ENCODE measurements at regions not wholly inside any gene's neighbourhood (a gene's known extent, or its start where the extent isn't known, plus 50 kb on each side); places are given as distances from the start of the nearest gene placed in this dataset.

- DNase-seq: no peak
Measured at GRCh38 chr4:23741681-23742191, 148.1 kb downstream of the PPARGC1A start.

GRCh38 chr4:23737571-23737970, 152.3 kb downstream of the PPARGC1A start:
- no peak for DNase-seq

- DNase-seq: no peak
Measured at GRCh38 chr4:23736466-23736865, 153.4 kb downstream of the PPARGC1A start.

GRCh38 chr4:23734000-23734399, 155.8 kb downstream of the PPARGC1A start:
- DNase-seq: no peak

GRCh38 chr4:23733476-23733875, 156.4 kb downstream of the PPARGC1A start:
- DNase-seq: no peak

- DNase-seq: no peak
Measured at GRCh38 chr4:23730998-23731397, 158.8 kb downstream of the PPARGC1A start.

- DNase-seq: no peak
Measured at GRCh38 chr4:23728971-23729370, 160.9 kb downstream of the PPARGC1A start.

- no peak for DNase-seq
Measured at GRCh38 chr4:23728393-23728792, 161.5 kb downstream of the PPARGC1A start.

GRCh38 chr4:23720556-23720955, 169.3 kb downstream of the PPARGC1A start:
- DNase-seq: no peak

- no peak for DNase-seq
Measured at GRCh38 chr4:23718435-23718834, 171.4 kb downstream of the PPARGC1A start.

- DNase-seq: no peak
Measured at GRCh38 chr4:23717528-23718248, 172.2 kb downstream of the PPARGC1A start.

GRCh38 chr4:23710298-23710697, 179.5 kb downstream of the PPARGC1A start:
- no peak for DNase-seq

- DNase-seq: no peak
Measured at GRCh38 chr4:23707652-23708026, 182.2 kb downstream of the PPARGC1A start.

- DNase-seq: no peak
Measured at GRCh38 chr4:23706972-23707651, 182.7 kb downstream of the PPARGC1A start.

- DNase-seq: no peak
Measured at GRCh38 chr4:23700197-23700596, 189.7 kb downstream of the PPARGC1A start.

- no peak for DNase-seq
Measured at GRCh38 chr4:23697722-23698121, 192.1 kb downstream of the PPARGC1A start.

GRCh38 chr4:23697001-23697528, 192.8 kb downstream of the PPARGC1A start:
- no peak for DNase-seq

- no peak for DNase-seq
Measured at GRCh38 chr4:23686169-23686897, 203.5 kb downstream of the PPARGC1A start.

- DNase-seq: no peak
Measured at GRCh38 chr4:23685471-23685870, 204.4 kb downstream of the PPARGC1A start.

GRCh38 chr4:23680671-23681518, 209.0 kb downstream of the PPARGC1A start:
- no peak for DNase-seq

- no peak for DNase-seq
Measured at GRCh38 chr4:23674694-23675093, 215.2 kb downstream of the PPARGC1A start.

- DNase-seq: no peak
Measured at GRCh38 chr4:23667659-23668058, 222.2 kb downstream of the PPARGC1A start.

Data from CD4-positive, alpha-beta T cell treated with Interferon alpha-2 for 1 hour (primary cell).